Urothelium cell line (cell line): ENCODE measurements at regions not wholly inside any gene's neighbourhood (a gene's known extent, or its start where the extent isn't known, plus 50 kb on each side); places are given as distances from the start of the nearest gene placed in this dataset.
"Not testable (repeated sequence)": the region's sequence is repeated elsewhere in the genome, so short reads cannot be mapped to it uniquely, and the experiment has no call there.

Experiments used
- DNase-seq: peaks from one replicate; pipeline ENCODE4 v3.0.0; 2011; ENCODE audit warnings: low spot score, mixed read lengths
- FAIRE-seq: peaks from 2 replicates; lab custom pipeline; 2011; peaks lifted over from hg19 to GRCh38; lab: Jason Lieb, UNC

GRCh38 chr1:233722212-233722979 is 108.5 kb downstream of the KCNK1 start:
- no peak for FAIRE-seq

GRCh38 chr1:233723387-233723786 is 109.5 kb downstream of the KCNK1 start:
- FAIRE-seq (no peak), DNase-seq (no peak)

More at GRCh38 chr1:233722212-233722979, 108.5 kb downstream of the KCNK1 start:
- no peak for DNase-seq

- not testable (repeated sequence) for FAIRE-seq, DNase-seq
Measured at GRCh38 chr1:233724131-233724631, 110.3 kb downstream of the KCNK1 start.

GRCh38 chr1:233725423-233725822 is 111.5 kb downstream of the KCNK1 start:
- DNase-seq (no peak), FAIRE-seq (no peak)

GRCh38 chr1:233728721-233729120 is 114.8 kb downstream of the KCNK1 start:
- DNase-seq, result no peak
- FAIRE-seq, result no peak

- FAIRE-seq (no peak), DNase-seq (no peak)
Measured at GRCh38 chr1:233730380-233730779, 116.5 kb downstream of the KCNK1 start.

- peak; percentile 15 for DNase-seq
- no peak for FAIRE-seq
Measured at GRCh38 chr1:233730809-233731208, 116.9 kb downstream of the KCNK1 start.

GRCh38 chr1:233732206-233732605 is 118.3 kb downstream of the KCNK1 start:
- FAIRE-seq (no peak), DNase-seq (no peak)

GRCh38 chr1:233734456-233734855 is 120.5 kb downstream of the KCNK1 start:
- no peak for FAIRE-seq
- DNase-seq, result no peak

GRCh38 chr1:233735331-233735730 is 121.4 kb downstream of the KCNK1 start:
- DNase-seq (no peak), FAIRE-seq (no peak)

GRCh38 chr1:233735847-233736246 is 121.9 kb downstream of the KCNK1 start:
- FAIRE-seq, result no peak
- no peak for DNase-seq

GRCh38 chr1:233737341-233737740 is 123.4 kb downstream of the KCNK1 start:
- DNase-seq, result no peak
- no peak for FAIRE-seq

- DNase-seq (no peak), FAIRE-seq (no peak)
Measured at GRCh38 chr1:233738396-233738795, 124.5 kb downstream of the KCNK1 start.

- DNase-seq, result no peak
Measured at GRCh38 chr1:233738850-233739249, 124.9 kb downstream of the KCNK1 start.

GRCh38 chr1:233744779-233745513 is 131.0 kb downstream of the KCNK1 start:
- FAIRE-seq (no peak), DNase-seq (no peak)

More at GRCh38 chr1:233738850-233739249, 124.9 kb downstream of the KCNK1 start:
- no peak for FAIRE-seq

GRCh38 chr1:233750139-233750538 is 136.2 kb downstream of the KCNK1 start:
- no peak for FAIRE-seq
- DNase-seq, result no peak

- no peak for DNase-seq
- FAIRE-seq, result no peak
Measured at GRCh38 chr1:233759665-233760064, 144.8 kb upstream of the SLC35F3 start.

- FAIRE-seq, result peak; percentile 20
- not testable (repeated sequence) for DNase-seq
Measured at GRCh38 chr1:233764304-233764703, 140.2 kb upstream of the SLC35F3 start.

- FAIRE-seq, result no peak
- DNase-seq, result no peak
Measured at GRCh38 chr1:233777566-233777965, 126.9 kb upstream of the SLC35F3 start.

- FAIRE-seq (no peak), DNase-seq (no peak)
Measured at GRCh38 chr1:233780049-233780448, 124.4 kb upstream of the SLC35F3 start.

- no peak for DNase-seq
- no peak for FAIRE-seq
Measured at GRCh38 chr1:233782937-233783586, 121.4 kb upstream of the SLC35F3 start.
